NCI-H460 (cell line): ENCODE measurements at regions not wholly inside any gene's neighbourhood (a gene's known extent, or its start where the extent isn't known, plus 50 kb on each side); places are given as distances from the start of the nearest gene placed in this dataset.

Experiments
- DNase-seq: peaks from one replicate; pipeline ENCODE4 v3.0.0-alpha.2; 2016; ENCODE audit warnings: low read depth; ENCODE audit errors: extremely low read depth

DNA sequence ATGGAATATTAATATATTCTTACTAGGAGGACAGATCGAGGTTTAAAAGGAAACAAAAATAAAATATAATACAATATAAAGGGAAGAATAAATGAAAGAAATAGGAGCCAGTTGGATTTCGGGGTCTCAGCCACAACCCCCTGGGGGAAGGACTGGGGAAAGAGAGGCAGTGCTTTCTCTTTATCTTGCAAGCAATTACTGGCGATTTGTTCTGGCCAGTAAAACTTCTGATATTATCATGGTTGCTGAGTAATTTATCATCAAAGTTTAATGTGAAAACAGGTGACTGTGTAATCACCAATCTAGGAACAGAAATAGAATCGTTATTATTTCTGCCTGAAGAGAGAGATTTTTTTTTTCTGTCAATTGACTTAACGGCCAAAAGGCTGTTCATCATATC lies 917.7 kb upstream of the CELF4 start:
- DNase-seq: no peak

DNA sequence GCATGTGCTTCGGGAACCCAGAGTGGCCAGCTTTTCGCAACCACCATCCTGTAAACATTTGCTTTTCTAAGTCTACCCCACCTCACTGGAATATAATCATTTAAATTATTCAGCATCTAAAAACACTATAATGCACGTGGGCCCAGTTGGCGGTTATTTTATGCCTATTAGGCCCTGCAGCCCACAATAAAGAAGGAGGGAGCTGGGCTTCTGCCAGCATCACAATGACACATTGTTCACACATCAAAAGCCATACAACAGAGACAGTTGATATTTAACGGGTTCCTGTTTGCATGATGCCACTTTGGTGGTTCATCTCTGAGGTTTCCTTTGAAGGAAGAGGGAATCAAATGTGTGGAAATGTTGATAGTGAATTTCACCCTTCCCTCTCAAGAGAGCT lies 916.0 kb upstream of the CELF4 start:
- DNase-seq: no peak

DNA sequence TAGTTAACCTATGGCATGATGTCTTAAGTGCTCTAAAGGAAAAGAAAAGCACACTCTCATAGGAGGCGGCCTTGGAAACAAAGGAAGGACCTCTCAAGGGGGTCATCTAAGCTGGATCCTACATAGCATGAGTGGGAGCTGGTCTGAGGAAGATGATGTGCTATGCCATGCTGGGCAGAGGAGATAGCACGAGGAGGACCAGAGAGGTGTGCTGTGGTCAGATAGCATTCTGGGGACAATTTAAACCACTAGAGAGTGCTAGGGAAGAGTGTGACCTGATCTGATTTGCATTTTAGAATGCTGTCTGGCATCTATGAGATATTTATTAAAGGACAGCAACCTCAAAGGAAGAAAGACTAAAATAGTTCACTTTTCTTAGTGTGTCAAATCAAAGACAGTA lies 910.1 kb upstream of the CELF4 start:
- DNase-seq: no peak

DNA sequence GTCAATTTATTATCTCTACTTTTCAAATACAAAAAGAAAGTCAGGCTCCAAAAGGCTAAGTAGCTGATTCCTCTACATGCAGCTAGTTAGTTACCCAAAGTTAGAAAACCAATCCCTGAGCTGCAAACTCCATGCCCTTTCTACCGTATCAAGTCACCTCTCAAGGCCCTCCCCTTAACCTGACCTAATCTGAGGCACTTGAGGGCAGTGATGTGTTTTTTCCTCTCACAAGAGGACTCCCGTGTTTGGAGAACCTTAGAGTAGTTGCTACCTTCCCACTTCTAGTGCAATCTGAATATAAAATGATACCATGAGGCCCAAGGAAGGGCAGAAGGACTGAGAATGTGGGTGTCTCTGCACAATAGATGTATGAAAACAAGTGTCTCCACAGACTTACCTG lies 907.9 kb upstream of the CELF4 start:
- no peak for DNase-seq

DNA sequence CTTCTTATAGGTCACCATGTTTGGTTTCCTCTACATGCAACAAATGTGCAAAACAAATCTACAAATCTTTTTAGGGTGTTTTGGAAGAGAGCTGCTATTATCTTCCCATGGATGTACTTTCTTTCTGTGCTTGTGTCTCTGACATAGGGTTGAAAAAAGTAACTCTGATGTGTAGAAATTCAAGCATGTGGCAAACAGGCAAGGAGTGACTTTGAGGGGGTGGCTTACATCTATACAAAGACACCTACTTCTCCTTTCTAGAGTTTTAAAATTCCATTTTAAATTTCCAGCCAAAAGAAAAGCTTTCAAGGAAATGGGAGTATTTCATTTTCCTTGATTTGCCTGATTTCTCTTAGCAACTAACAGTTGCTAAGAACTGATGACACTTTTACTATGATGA lies 904.8 kb upstream of the CELF4 start:
- DNase-seq: no peak

DNA sequence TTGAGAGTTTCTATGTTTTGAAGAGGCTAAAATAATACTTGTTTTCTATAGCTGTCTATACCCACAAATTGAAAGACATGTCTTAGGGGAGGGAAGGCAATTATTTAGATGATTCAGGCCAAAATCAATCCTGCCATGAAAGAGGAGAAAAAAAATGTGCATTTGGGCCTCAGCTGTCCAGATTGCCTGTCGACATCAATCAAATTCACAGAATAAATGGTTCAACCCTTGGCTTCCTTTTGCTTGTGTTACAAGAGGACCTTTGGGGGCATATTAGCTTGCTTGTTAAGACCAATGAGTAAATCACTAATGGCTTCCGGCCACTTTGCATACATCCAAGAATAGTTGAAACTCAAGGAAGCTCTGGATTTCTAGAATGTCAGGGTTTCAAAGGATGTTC lies 900.8 kb upstream of the CELF4 start:
- no peak for DNase-seq

DNA sequence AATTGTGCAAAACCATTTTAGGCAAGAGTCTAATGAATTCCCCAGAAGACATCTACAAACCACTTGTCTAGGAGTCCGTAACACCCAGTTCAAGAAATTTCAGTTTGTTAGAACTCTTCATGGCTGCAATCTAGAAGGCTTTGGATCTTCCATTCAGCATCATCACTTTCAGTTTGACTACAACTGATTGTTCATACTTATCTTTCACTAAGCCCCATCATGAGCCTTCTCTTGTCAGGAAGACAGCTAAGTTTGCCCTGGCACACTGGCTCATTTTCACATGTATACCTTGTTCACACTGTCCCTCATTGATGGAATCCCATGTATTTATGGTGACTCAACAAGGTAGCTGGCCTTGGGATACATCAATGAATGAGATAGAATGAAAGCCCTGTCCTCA lies 898.4 kb upstream of the CELF4 start:
- DNase-seq: no peak

DNA sequence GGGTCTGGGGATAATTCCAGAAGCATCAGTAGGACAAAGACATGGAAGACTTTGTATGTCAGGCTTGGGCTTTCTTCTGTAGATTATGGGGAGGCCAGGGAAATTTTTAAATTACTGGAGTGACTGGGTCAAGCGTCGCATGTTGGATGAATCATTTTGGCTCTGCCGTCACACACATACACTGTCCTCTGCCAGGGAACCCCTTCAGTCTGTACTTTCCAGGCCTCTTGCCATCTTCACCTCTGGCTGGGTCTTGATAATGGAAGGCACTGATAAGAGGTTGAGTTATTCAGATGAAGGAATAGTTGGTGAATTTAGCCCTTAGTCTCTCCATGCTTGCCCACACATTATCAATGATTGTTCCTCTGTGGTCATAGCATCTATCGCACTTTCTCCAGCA lies 895.1 kb upstream of the CELF4 start:
- no peak for DNase-seq

DNA sequence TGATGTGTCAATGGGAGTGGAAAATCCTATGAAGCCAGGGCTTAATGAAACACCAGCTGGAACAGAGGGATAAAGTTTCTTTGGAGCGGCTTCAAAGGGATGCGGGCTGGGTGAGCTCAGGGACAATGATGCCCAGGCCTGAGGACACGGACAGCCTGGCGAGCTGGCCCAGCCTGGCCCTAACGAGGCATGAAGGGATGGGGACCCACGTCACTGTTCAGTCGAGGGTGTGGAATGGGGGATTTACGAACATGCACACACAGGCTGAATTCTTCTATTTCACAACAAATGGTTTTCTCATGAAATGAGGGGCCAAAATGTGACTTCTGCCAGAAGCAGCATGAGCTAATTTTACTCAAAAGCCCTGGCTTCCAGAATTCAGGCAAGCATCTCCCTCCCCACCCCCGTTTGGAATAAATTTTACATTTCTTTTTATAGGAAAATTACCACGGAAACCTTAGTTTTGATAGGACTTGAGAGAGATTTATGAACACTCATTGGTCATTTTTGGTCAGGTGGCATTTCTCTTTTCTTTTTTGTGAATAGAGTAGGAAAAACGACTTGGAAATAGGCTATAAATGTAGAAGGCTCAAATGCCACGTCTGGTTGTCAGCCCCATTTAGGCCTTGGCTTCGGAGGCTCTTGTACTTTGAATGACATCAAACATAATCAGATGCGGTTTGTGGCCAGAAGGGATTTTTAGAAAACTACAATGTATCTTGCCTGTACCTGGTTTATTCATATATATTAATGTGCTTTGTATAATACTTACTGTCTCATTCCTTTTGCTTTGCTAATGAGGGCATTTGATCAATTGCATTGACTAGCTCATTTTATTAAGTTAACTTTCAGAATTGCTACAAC lies 893.8 kb upstream of the CELF4 start:
- no peak for DNase-seq

DNA sequence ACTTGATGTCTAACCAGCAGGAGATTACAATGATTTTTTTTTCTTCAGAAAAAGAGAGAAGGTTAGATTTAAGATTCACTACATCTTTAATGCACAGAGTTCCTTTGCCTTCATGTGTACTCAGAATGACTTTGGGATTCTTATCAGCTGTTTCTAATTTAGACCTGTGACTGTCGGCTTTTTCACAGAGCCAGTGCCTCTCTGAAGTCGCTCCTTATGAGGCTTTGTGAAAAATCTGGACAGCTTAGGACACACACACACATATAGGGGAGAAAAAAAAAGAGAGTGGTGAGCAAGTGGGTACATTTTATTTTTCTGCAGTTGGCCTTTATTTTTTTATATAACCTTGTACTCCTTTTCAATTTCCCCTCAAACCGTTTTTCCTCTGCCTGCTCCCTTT lies 893.1 kb upstream of the CELF4 start:
- DNase-seq: no peak

DNA sequence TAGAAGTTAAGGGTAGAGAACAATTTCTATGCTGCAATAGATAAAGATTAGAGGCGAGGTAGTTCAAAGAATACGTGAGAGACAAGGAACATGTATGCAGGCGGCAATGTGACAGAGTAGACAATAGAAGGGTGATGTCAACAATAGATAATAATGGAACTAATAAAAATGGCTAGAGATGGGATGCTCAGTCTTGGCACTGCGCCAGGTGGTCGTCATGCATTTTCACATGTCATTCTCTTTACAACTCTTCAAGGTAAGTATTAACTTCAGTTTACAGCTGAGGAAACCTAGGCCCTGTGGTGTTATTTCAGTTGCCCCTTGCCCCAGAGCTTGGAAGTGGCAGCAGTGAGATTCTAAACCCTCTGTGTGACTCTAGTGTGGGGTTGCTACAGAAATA lies 890.7 kb upstream of the CELF4 start:
- no peak for DNase-seq

DNA sequence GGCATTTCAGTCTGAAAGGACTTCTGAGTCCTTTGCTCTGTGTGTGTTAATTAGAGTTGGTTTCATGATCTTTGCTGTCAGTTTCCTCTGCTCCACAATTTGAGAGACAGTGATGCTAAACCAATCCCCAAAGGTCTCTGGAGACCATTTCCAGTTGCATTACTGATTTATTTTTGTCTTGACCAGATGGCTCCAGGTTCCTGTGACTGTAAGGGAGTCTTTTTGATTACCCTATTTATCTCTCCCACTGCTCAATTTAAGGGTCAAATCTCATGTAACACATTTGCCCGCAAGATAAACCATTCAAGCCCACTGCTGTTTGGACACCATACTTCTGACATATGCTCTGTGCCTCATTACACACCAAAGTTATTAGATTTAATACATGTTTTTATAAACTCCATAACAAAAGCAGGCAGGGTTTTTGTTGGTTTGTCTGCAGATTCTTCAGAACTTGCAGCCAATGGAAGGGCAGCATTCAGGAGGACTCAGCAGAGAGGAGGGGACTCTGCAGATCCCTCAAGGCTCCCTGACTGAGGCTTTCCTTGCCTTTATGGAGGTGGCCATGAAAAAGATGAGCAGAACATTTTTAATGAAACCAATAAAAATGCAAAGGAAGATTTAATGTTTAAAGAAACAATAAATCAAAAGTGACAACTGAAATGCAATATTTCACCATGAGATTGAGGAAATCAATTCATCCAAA lies 889.3 kb upstream of the CELF4 start:
- DNase-seq: no peak

DNA sequence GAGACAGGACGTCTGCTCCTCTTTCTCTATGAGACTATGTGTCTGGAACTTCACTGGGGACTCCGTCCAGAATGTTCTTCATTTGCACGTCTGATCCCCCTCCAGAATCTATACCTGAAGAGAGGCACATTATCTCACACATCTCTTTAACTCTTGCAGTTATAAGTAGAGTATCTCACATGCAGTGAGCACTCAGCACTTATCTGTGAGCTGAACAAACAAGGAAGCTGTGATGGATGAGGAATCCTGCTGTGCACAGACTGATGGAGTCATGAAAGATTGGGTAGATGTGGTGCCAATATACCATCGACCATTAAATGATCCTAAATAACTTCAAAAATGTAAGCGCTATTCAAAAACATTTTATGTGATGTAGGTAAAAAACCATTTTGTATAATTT lies 888.3 kb upstream of the CELF4 start:
- DNase-seq: no peak

DNA sequence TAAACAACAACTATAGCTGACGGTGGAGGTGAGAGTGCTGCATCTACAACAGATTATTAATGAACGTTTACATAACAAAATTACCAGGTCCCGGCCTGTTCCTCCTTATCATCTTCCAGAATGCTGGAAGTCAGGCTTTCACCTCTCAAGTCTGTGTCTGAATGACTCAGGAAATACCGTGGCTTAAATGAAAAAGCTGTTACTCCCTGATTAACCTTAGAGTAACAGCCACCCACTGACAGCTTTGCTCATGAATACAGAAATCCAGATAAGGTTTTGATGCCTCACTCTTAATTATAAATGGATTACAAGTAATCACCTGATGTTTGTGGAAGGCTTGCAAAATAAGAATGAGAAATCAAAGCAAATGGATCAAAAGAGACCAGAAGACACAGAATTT lies 885.3 kb upstream of the CELF4 start:
- no peak for DNase-seq

DNA sequence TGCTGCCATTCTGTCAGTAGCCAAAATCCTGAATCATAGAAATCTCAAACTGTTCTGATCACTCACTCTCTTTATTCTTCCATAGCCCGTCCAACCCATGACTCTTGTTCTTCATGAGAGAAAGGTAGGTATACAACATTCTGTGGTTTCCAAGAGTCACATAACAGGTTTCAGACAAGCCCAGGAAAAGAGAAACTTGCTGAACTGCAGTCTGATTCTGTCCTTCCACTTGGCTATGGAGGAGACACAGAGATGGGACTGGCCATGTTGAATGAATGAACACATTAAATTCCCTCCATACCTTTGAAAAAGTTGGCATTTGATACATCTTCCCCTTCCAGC lies 880.2 kb upstream of the CELF4 start:
- no peak for DNase-seq

DNA sequence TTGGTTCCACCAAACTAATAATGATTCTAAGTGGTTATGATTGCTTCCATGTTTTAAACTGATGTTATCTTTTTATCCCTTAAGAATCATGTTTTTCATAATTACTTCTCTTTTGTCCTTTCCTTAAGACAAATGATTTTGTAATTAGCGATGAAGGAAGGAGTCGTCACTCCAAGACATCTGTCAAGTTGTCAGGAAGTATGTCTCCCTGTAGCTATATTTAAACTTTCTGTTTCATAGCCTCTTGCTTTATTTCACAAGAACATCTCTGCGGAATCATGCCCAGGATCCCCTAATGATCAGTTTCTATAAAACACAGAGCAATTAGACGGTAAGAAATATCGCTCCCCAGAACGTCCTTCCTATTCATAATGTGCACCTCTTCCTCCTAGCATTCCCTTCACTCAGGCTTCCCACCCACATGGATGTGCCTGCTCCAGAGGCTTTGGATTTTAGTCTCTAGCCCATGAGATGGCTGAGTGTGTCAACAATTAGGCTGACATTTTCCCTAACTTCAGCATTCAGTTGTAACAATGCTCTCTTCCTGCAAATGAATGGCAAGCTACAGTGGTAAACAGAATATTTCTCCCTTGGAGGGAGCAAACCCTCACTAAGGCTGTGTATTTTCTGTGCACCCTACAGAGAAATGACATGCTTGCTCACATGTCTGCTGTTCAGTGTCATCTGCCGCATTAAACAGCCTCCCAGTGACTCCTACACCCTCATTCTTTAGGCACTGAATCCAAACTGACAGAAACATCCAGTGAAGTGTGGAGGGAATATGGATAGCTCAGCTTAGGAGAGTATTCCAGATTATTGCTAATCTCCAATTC lies 879.6 kb upstream of the CELF4 start:
- no peak for DNase-seq

DNA sequence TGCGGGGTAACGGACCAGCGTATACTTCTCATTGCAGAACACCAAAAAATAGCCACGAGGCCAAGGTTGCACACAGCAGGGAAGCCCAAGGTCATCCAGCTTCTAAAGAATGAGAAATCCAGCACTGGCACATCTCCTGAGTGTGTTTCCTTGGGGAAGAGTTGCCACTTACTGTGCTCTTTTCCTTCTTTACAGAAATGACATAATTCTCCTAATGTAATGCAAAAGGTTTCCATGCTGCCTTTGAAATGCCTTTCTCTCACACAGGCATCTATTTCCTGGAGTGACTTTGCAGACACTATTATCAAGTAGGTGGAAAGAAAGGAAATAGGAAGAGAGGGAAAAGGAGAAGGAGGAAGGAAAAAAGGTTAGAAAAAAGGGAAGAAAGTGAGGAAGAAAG lies 862.1 kb upstream of the CELF4 start:
- DNase-seq: no peak

DNA sequence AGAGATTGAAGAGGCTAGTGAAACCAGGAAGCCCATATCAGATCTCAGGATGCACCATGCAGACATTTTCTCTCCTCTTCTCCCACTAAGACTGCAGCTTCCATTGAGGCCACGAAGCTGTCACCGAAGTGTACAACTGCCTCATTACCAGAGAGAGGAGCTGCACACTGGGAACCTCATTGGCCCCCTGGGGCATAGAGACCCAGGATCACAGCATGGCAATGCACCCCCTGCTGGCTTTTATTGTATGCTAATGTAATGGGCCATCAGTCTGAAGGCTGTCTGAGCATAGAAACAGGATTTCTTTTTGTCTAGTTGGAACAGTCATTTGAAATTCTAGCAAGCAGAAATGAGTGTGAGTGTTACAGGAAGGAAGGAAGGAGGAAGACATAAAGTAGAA lies 861.6 kb upstream of the CELF4 start:
- no peak for DNase-seq

DNA sequence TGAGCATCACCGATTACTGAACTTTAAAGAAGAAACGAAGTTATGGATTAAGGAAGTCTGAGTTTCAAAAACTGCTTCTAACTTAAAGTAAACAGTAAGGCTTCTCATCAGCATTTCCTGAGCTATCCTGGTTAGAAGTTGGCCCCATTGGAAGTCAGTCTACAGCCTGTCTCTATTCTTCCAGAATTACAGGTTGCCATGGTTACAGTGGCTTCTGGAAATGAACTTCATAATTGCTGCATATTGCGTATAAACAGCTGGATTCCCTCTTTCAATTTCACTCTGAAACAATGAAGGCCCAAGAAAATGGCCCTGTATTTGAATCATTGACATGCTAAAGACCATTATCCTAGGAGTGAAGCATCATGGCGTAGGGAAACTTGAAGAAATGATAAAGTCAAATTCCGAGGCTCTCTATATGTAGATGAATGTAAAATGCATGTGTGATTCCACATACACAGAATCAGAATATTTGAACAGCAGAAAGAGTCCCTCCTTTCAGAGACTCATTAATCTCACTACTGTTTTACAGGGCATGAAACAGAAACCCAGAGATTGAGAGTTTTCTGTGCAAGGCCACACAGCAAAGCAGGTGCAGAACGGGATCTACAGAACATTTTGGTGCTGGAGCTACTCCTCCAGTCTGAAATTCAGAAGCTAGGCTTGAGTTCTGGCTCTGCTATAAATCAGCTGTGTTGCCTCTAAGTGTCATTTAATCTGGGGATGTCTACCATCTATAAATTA lies 856.4 kb upstream of the CELF4 start:
- no peak for DNase-seq

DNA sequence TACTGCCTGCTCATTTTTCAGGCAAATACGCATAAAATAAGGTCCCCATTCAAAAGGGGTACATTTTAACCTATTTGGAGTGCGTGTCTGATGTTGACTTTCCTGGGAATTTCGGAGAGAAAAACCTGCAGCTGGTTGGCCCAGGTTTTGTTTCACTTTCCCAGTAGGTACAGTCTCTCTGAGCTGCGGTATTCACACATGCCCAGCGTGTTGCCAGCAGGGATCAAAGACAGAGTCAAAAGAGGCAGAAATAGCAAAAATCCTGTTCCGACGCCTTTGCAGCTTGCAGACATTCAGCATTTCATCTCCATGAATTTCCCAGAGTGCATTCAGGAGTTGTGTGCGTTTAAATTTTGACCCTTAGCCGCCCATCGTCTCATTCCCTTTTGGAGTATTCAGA lies 855.4 kb upstream of the CELF4 start:
- DNase-seq: no peak

DNA sequence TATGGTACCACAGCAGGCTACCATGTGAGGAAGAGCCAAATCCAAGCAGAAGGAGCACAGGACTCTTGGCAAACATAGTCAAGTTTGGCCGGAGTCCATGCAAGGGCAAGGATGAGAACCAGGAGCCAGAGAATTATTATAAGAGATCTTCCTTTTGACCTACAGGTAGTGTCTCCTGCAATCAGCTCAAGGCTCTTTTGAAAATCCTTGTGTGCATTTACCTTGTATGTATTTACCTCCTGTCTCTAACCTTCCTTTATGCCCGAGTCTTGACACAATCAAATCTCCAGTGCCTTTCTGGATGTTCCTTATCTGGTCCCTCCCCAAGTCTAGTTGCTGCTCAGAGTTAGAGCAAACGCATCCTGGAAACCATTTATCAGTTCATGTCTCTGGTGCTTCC lies 855.0 kb upstream of the CELF4 start:
- no peak for DNase-seq
